H1 (cell line): ENCODE measurements at regions not wholly inside any gene's neighbourhood (a gene's known extent, or its start where the extent isn't known, plus 50 kb on each side); places are given as distances from the start of the nearest gene placed in this dataset.

ENCODE experiments used
- CTCF ChIA-PET: fragments of 300-600 bp; sonication (Branson Sonifier 250); formaldehyde crosslinking; loops from one replicate; lab custom pipeline; 2021; ENCODE audit not compliant: partially characterized antibody; lab: Charles Lee
- POLR2A ChIA-PET: fragments of 300-600 bp; sonication (Branson Sonifier 250); formaldehyde crosslinking; loops from one replicate; lab custom pipeline; 2021; ENCODE audit warnings: inconsistent platforms; ENCODE audit not compliant: partially characterized antibody; lab: Charles Lee
- DNase-seq, 2 experiments: peaks; one replicate each; pipeline versions ENCODE4 v3.0.0 to v3.0.0-alpha.2; 2010 to 2022; ENCODE audit warnings: low spot score in 2 of 2, low read depth in 1 of 2, mixed read lengths in 1 of 2
- FAIRE-seq: peaks from 2 replicates; lab custom pipeline; 2011; peaks lifted over from hg19 to GRCh38; lab: Jason Lieb, UNC
- H2AFZ ChIP-seq: 2 replicates; pipeline ENCODE4 v1.8.1; 2012; ENCODE audit warnings: low read length, inconsistent platforms
- H2AK5ac ChIP-seq: 2 replicates; pipeline ENCODE4 v1.6.1; 2013; ENCODE audit warnings: low read depth, low read length
- H2BK120ac ChIP-seq: replicated peaks from 2 replicates; pipeline ENCODE3; 2013; ENCODE audit warnings: low read depth, low read length, inconsistent platforms
- H2BK12ac ChIP-seq: 2 replicates; pipeline ENCODE4 v1.6.1; 2013; ENCODE audit warnings: low read depth, low read length
- H2BK15ac ChIP-seq: 2 replicates; pipeline ENCODE4 v1.6.1; 2013; ENCODE audit warnings: low read length
- H2BK20ac ChIP-seq: 2 replicates; pipeline ENCODE4 v1.6.1; 2013; ENCODE audit warnings: low read length
- H2BK5ac ChIP-seq: 2 replicates; pipeline ENCODE4 v1.6.1; 2013; ENCODE audit warnings: low read depth, low read length
- H3K14ac ChIP-seq: 2 replicates; pipeline ENCODE4 v1.6.1; 2013; ENCODE audit warnings: inconsistent platforms; ENCODE audit not compliant: insufficient read length
- H3K18ac ChIP-seq: 2 replicates; pipeline ENCODE4 v1.6.1; 2013; ENCODE audit warnings: low read length; ENCODE audit errors: extremely low read depth
- H3K23ac ChIP-seq: 2 replicates; pipeline ENCODE4 v1.6.1; 2013; ENCODE audit warnings: inconsistent platforms; ENCODE audit not compliant: insufficient read length
- H3K23me2 ChIP-seq: 2 replicates; pipeline ENCODE4 v1.6.1; 2013; ENCODE audit warnings: low read depth, low read length
- H3K27ac ChIP-seq: 2 replicates; pipeline ENCODE4 v1.6.1; 2011; ENCODE audit warnings: low read depth, low read length, inconsistent platforms
- H3K27me3 ChIP-seq, 4 experiments: replicated peaks in 1 of 4; 1 replicate in 1 of 4; 2 replicates in 3 of 4; pipeline versions ENCODE4 v1.6.1 to v1.8.1; 2011 to 2013; ENCODE audit warnings: low read length in 3 of 4, mild to moderate bottlenecking in 3 of 4, inconsistent platforms in 2 of 4, mixed read lengths in 2 of 4, moderate library complexity in 1 of 4; ENCODE audit not compliant: control insufficient read depth in 3 of 4, insufficient read depth in 3 of 4; ENCODE audit errors: extremely low read depth in 1 of 4
- H3K36me3 ChIP-seq, 4 experiments: 2 replicates each; pipeline versions ENCODE4 v1.6.1 to v1.8.1; 2011 to 2013; ENCODE audit warnings: mild to moderate bottlenecking in 4 of 4, low read length in 3 of 4, moderate library complexity in 2 of 4, control low read depth in 1 of 4, inconsistent platforms in 1 of 4; ENCODE audit not compliant: insufficient read depth in 4 of 4, control insufficient read depth in 2 of 4
- H3K4ac ChIP-seq: replicated peaks from 2 replicates; pipeline ENCODE3; 2013; ENCODE audit warnings: low read length, low read depth, mixed read lengths, inconsistent platforms; ENCODE audit not compliant: insufficient read length
- H3K4me1 ChIP-seq, 4 experiments: replicated peaks in 1 of 4; 1 replicate in 1 of 4; 2 replicates in 3 of 4; pipeline versions ENCODE4 v1.6.1 to v1.8.1; 2011 to 2013; ENCODE audit warnings: low read length in 3 of 4, inconsistent platforms in 2 of 4, mixed read lengths in 1 of 4; ENCODE audit not compliant: insufficient read depth in 4 of 4, control insufficient read depth in 3 of 4
- H3K4me2 ChIP-seq, 2 experiments: 2 replicates each; pipeline versions ENCODE4 v1.6.1 to v1.8.1; 2011 to 2013; ENCODE audit warnings: low read depth in 2 of 2, low read length in 2 of 2, control low read depth in 1 of 2, inconsistent platforms in 1 of 2, mild to moderate bottlenecking in 1 of 2; ENCODE audit not compliant: insufficient read depth in 1 of 2
- H3K4me3 ChIP-seq, 4 experiments: fragments of 200-600, 300-600 bp in 1 of 4; sonication (generic), shearing (Covaris generic), sonication (Bioruptor Twin) in 1 of 4; 2 replicates each; pipeline versions ENCODE4 v1.5.1 to v1.8.1; 2011 to 2016; ENCODE audit warnings: low read length in 4 of 4, low read depth in 3 of 4, control low read depth in 2 of 4, inconsistent platforms in 2 of 4, mild to moderate bottlenecking in 2 of 4, mixed read lengths in 1 of 4, moderate library complexity in 1 of 4; ENCODE audit not compliant: insufficient read depth in 2 of 4; ENCODE audit errors: extremely low read depth in 1 of 4
- H3K56ac ChIP-seq: replicated peaks from 2 replicates; pipeline ENCODE3; 2013; ENCODE audit warnings: low read depth, mild to moderate bottlenecking, mixed read lengths, low read length, inconsistent platforms; ENCODE audit not compliant: insufficient read length
- H3K79me1 ChIP-seq: 2 replicates; pipeline ENCODE4 v1.6.1; 2013; ENCODE audit warnings: low read depth, low read length, control low read depth
- H3K79me2 ChIP-seq, 2 experiments: 2 replicates each; pipeline versions ENCODE4 v1.6.1 to v1.8.1; 2012 to 2013; ENCODE audit warnings: low read length in 2 of 2, mild to moderate bottlenecking in 2 of 2, inconsistent platforms in 1 of 2; ENCODE audit not compliant: insufficient read depth in 2 of 2, control insufficient read depth in 1 of 2
- H3K9ac ChIP-seq, 4 experiments: replicated peaks in 1 of 4; 1 replicate in 1 of 4; 2 replicates in 3 of 4; pipeline versions ENCODE4 v1.6.1 to v1.8.1; 2011 to 2013; ENCODE audit warnings: low read depth in 3 of 4, low read length in 3 of 4, control low read depth in 2 of 4, mild to moderate bottlenecking in 2 of 4, moderate library complexity in 2 of 4, inconsistent platforms in 1 of 4; ENCODE audit errors: extremely low read depth in 1 of 4
- H3K9me3 ChIP-seq, 2 experiments: 2 replicates each; pipeline versions ENCODE4 v1.6.1 to v1.8.1; 2012 to 2013; ENCODE audit warnings: mild to moderate bottlenecking in 2 of 2, moderate library complexity in 2 of 2, control low read depth in 1 of 2, inconsistent platforms in 1 of 2, low read depth in 1 of 2, low read length in 1 of 2, mixed read lengths in 1 of 2; ENCODE audit not compliant: insufficient read depth in 2 of 2
- H4K20me1 ChIP-seq, 2 experiments: replicated peaks in 1 of 2; 2 replicates each; pipeline versions ENCODE3 to v1.8.1; 2011 to 2013; ENCODE audit warnings: inconsistent platforms in 2 of 2, low read length in 2 of 2, mild to moderate bottlenecking in 1 of 2; ENCODE audit not compliant: insufficient read depth in 2 of 2, control insufficient read depth in 1 of 2
- H4K5ac ChIP-seq: 2 replicates; pipeline ENCODE4 v1.6.1; 2013; ENCODE audit warnings: low read length, low read depth, mixed read lengths, inconsistent platforms; ENCODE audit not compliant: insufficient read length
- H4K8ac ChIP-seq: 2 replicates; pipeline ENCODE4 v1.8.0; 2013; ENCODE audit warnings: mild to moderate bottlenecking, moderate library complexity, low read length, inconsistent platforms; ENCODE audit not compliant: insufficient read depth; ENCODE audit errors: extremely low read depth
- H4K91ac ChIP-seq: replicated peaks from 2 replicates; pipeline ENCODE3; 2013; ENCODE audit warnings: low read length, mixed read lengths, inconsistent platforms; ENCODE audit not compliant: insufficient read length
- CBX8 ChIP-seq: fragments of 300-800, 300-1000 bp; sonication (generic); IDR thresholded peaks from 2 replicates; pipeline ENCODE4 v1.7.1; 2016; ENCODE audit warnings: low read depth, low read length, borderline replicate concordance
- KDM1A ChIP-seq: fragments of 200-600, 300-600 bp; sonication (generic); IDR thresholded peaks from 2 replicates; pipeline ENCODE4 v1.7.1; 2016; ENCODE audit warnings: mild to moderate bottlenecking, low read length, borderline replicate concordance
- KDM4A ChIP-seq: IDR thresholded peaks from one replicate; pipeline ENCODE4 v1.7.1; 2012; ENCODE audit warnings: low read depth, mild to moderate bottlenecking, moderate library complexity, low read length, inconsistent platforms; ENCODE audit not compliant: severe bottlenecking
- MAFK ChIP-seq: IDR thresholded peaks from 2 replicates; pipeline ENCODE4 v1.6.1; 2012; ENCODE audit warnings: low read depth, mild to moderate bottlenecking, improper control_type of control experiment, low read length
- POLR2A ChIP-seq, 2 experiments: IDR thresholded peaks; 1 replicate in 1 of 2; 2 replicates in 1 of 2; pipeline ENCODE4 v1.6.1; 2011; ENCODE audit warnings: low read depth in 2 of 2, low read length in 2 of 2, mild to moderate bottlenecking in 2 of 2; ENCODE audit errors: control extremely low read depth in 1 of 2
- POLR2AphosphoS5 ChIP-seq: IDR thresholded peaks from 2 replicates; pipeline ENCODE4 v1.6.1; 2011; ENCODE audit warnings: low read depth, low read length
- POU5F1 ChIP-seq: IDR thresholded peaks from 2 replicates; pipeline ENCODE4 v1.6.1; 2011; ENCODE audit warnings: low read depth, mild to moderate bottlenecking, low read length, moderate library complexity
- RBBP5 ChIP-seq: IDR thresholded peaks from 2 replicates; pipeline ENCODE4 v1.7.1; 2012; ENCODE audit warnings: low read depth, mild to moderate bottlenecking, inconsistent platforms, low read length, moderate library complexity, borderline replicate concordance
- SP2 ChIP-seq: IDR thresholded peaks from 2 replicates; pipeline ENCODE4 v1.6.1; 2012; ENCODE audit warnings: mild to moderate bottlenecking, low read length, inconsistent platforms
- WGBS, 2 experiments: shearing (Covaris generic) in 1 of 2; methylation state at CpG; one replicate each; pipeline versions ENCODE4 v1.1.6 to v1.1.7; 2013 to 2015; ENCODE audit warnings: low lambda C conversion rate in 2 of 2, mixed read lengths in 2 of 2, inconsistent platforms in 1 of 2, low coverage in 1 of 2, missing lambda C conversion rate in 1 of 2; ENCODE audit not compliant: insufficient replicate concordance in 2 of 2, insufficient coverage in 1 of 2, insufficient read length in 1 of 2; ENCODE audit errors: extremely low coverage in 1 of 2, missing lambda C conversion rate in 1 of 2; 5-methylcytosine and 5-hydroxymethylcytosine counted together
- TF ChIP-seq, protein P1 (sequence below), 3 experiments: IDR thresholded peaks; 1 replicate in 2 of 3; 2 replicates in 1 of 3; pipeline versions ENCODE4 v1.5.1 to v1.6.1; 2011; ENCODE audit warnings: low read length in 3 of 3, mild to moderate bottlenecking in 3 of 3, inconsistent platforms in 2 of 3, low read depth in 1 of 3, moderate library complexity in 1 of 3; ENCODE audit not compliant: insufficient read depth in 1 of 3; ENCODE audit errors: control extremely low read depth in 1 of 3
- TF ChIP-seq, protein P2 (sequence below): IDR thresholded peaks from 2 replicates; pipeline ENCODE4 v1.6.1; 2012; ENCODE audit warnings: low read length, inconsistent platforms

DNA sequence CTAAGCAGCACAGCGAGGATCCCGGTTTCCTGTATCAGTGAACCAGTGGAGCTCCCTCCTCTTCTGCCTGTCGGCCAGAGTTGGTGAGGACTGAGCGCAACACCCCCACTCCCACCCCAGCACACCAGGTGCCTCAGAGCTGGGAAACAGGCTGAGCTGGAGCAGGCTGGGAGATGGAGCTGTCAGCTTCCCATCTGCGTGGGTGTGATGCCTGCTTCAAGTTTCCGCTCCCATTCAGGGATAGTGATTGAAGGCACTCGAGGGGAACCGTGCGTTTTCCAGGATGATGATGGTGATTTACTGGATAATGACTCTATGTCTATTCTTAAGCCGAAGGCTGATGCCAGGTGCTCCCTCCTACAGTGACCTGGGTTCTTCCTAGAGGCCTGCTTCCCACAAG is 144.5 kb downstream of the TMEM132E start:
- no peak for FAIRE-seq
- H2BK20ac ChIP-seq, result no peak overlapping the region
- TF ChIP-seq POLR2A (IDR thresholded peaks at IDR 0.05; ENCODE audit: control extremely low read depth in 1 of 2, low read depth in 2 of 2, low read length in 2 of 2) (no peak), POU5F1 (no peak), POLR2AphosphoS5 (no peak), KDM4A (no peak), RBBP5 (no peak), CBX8 (no peak), KDM1A (no peak), MAFK (no peak), SP2 (no peak)
- TF ChIP-seq, protein P1, sequence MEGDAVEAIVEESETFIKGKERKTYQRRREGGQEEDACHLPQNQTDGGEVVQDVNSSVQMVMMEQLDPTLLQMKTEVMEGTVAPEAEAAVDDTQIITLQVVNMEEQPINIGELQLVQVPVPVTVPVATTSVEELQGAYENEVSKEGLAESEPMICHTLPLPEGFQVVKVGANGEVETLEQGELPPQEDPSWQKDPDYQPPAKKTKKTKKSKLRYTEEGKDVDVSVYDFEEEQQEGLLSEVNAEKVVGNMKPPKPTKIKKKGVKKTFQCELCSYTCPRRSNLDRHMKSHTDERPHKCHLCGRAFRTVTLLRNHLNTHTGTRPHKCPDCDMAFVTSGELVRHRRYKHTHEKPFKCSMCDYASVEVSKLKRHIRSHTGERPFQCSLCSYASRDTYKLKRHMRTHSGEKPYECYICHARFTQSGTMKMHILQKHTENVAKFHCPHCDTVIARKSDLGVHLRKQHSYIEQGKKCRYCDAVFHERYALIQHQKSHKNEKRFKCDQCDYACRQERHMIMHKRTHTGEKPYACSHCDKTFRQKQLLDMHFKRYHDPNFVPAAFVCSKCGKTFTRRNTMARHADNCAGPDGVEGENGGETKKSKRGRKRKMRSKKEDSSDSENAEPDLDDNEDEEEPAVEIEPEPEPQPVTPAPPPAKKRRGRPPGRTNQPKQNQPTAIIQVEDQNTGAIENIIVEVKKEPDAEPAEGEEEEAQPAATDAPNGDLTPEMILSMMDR (IDR thresholded peaks at IDR 0.05; ENCODE audit: control extremely low read depth in 1 of 3, insufficient read depth in 1 of 3, low read depth in 1 of 3, low read length in 3 of 3), result no peak
- TF ChIP-seq, protein P2, sequence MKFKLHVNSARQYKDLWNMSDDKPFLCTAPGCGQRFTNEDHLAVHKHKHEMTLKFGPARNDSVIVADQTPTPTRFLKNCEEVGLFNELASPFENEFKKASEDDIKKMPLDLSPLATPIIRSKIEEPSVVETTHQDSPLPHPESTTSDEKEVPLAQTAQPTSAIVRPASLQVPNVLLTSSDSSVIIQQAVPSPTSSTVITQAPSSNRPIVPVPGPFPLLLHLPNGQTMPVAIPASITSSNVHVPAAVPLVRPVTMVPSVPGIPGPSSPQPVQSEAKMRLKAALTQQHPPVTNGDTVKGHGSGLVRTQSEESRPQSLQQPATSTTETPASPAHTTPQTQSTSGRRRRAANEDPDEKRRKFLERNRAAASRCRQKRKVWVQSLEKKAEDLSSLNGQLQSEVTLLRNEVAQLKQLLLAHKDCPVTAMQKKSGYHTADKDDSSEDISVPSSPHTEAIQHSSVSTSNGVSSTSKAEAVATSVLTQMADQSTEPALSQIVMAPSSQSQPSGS, result no peak

More for the DNA sequence above, 144.5 kb downstream of the TMEM132E start:
- no peak for DNase-seq
- Histone ChIP-seq H2BK120ac (no peak overlapping the region), H4K91ac (no peak overlapping the region), H3K9me3 (no peaks in the 10 kb centered on the region), H2AFZ (no peak overlapping the region), H3K14ac (no peak overlapping the region), H3K4me2 (no peak overlapping the region), H3K27ac (no peak overlapping the region), H2BK12ac (no peak overlapping the region), H3K56ac (no peak overlapping the region), H2AK5ac (no peak overlapping the region), H3K4ac (no peak overlapping the region), H4K5ac (no peak overlapping the region), H3K36me3 (no peaks in the 10 kb centered on the region), H3K4me3 (no peak overlapping the region), H3K79me2 (no peaks in the 10 kb centered on the region), H2BK5ac (no peak overlapping the region), H3K27me3 (no peaks in the 10 kb centered on the region; a peak in 1 of 7 replicates), H3K18ac (no peak overlapping the region), H3K79me1 (no peaks in the 10 kb centered on the region), H4K20me1 (no peaks in the 10 kb centered on the region), H4K8ac (no peak overlapping the region), H3K23me2 (no peaks in the 10 kb centered on the region), H3K4me1 (no peaks in the 10 kb centered on the region; a peak in 1 of 7 replicates), H2BK15ac (no peak overlapping the region), H3K9ac (no peak overlapping the region), H3K23ac (no peak overlapping the region)
- POLR2A ChIA-PET, result no interaction called here
- CTCF ChIA-PET, result interaction anchor here (1.2 kb wide), 1 partner anchor 91 kb away, joined by 5 read pairs; no protein-coding TSS in a partner anchor
- WGBS, 2 experiments, result 84% methylated on average over 10 of the region's 10 CpGs; no CpG with 5 or more reads in 1 of the 2 experiments
